ENCODE measurements at regions not wholly inside any gene's neighbourhood (a gene's known extent, or its start where the extent isn't known, plus 50 kb on each side); places are given as distances from the start of the nearest gene placed in this dataset.

DNA sequence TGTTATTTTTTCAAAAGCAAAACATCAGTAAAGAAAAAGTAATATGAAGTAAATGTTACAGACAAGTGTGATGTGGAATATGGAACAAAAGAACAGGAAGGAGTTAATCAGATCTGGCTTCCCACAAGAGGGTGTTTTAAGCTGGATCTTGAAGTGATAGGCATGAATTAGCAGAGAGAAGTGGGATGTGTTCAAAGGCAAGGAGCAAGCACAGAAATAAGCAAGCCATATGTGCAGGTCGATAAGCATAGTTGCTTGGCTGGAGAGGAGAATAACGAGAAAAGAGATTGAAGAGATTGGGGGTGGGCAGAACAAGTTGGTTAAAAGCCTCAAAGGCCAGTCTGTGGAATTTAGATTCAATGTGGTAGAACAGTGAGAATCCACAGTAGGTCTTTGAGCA, 60.9 kb upstream of the PRPS1 start (continued):
- TF ChIP-seq, protein P1, sequence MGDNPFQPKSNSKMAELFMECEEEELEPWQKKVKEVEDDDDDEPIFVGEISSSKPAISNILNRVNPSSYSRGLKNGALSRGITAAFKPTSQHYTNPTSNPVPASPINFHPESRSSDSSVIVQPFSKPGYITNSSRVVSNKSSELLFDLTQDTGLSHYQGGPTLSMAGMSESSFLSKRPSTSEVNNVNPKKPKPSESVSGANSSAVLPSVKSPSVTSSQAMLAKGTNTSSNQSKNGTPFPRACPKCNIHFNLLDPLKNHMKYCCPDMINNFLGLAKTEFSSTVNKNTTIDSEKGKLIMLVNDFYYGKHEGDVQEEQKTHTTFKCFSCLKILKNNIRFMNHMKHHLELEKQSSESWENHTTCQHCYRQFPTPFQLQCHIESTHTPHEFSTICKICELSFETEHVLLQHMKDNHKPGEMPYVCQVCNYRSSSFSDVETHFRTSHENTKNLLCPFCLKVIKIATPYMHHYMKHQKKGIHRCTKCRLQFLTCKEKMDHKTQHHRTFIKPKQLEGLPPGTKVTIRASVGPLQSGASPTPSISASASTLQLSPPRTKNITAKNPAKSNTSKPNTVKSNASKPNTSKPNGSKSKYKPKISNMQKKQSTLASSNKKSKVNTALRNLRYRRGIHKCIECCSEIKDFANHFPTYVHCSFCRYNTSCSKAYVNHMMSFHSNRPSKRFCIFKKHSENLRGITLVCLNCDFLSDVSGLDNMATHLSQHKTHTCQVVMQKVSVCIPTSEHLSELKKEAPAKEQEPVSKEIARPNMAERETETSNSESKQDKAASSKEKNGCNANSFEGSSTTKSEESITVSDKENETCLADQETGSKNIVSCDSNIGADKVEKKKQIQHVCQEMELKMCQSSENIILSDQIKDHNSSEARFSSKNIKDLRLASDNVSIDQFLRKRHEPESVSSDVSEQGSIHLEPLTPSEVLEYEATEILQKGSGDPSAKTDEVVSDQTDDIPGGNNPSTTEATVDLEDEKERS (tag by site-specific recombination; IDR thresholded peaks at IDR 0.05) = no peak
- TF ChIP-seq GLIS1 (tag by site-specific recombination; IDR thresholded peaks at IDR 0.05) (no peak), ZNF423 (tag by site-specific recombination; IDR thresholded peaks at IDR 0.05) (no peak), ZNF302 (tag by site-specific recombination; IDR thresholded peaks at IDR 0.05; ENCODE audit: low read depth) (no peak), KLF8 (tag by site-specific recombination; IDR thresholded peaks at IDR 0.05) (no peak), ZFHX2 (tag by site-specific recombination; conservative IDR thresholded peaks at IDR 0.05) (no peak), ZBTB17 (tag by site-specific recombination; IDR thresholded peaks at IDR 0.05) (no peak), ZNF169 (tag by site-specific recombination; IDR thresholded peaks at IDR 0.05) (no peak), ZBTB21 (tag by site-specific recombination; IDR thresholded peaks at IDR 0.05) (no peak)
- TF ChIP-seq, protein P2, sequence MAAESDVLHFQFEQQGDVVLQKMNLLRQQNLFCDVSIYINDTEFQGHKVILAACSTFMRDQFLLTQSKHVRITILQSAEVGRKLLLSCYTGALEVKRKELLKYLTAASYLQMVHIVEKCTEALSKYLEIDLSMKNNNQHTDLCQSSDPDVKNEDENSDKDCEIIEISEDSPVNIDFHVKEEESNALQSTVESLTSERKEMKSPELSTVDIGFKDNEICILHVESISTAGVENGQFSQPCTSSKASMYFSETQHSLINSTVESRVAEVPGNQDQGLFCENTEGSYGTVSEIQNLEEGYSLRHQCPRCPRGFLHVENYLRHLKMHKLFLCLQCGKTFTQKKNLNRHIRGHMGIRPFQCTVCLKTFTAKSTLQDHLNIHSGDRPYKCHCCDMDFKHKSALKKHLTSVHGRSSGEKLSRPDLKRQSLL (tag by site-specific recombination; IDR thresholded peaks at IDR 0.05) = no peak

DNA sequence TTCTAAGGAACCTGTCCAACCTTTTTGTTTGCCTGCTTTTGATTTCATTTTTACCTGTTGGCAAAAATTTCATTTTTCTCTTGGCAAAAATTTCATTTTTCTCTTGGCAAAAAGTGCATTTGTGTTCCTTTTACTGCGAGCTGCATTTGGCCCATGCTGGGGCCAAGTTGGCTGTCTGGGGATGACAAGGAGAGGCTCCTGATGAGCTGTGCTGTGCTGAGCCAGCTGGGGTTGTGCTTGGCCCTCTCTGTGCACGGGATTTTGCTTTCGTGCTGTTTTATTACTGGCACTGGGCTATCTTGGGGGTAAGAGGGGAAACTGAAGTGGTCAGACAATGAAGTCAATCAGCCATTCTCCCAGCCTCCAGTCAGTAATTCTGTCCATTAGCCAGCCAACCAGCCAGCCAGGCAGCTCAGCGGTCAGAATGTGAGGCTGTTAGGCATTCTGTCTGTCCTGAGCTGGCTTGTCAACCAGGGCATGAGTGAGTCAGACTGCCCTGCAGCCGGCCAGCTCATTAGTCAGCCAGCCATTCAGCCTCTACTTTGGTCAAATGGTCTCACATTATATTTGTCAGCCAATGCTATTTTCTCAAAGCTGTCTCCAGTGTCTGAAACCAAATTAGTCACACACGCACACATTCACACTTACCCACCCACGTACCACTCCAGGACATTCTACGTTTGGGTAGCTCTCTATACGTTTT, 56.9 kb upstream of the PRPS1 start:
- no peak overlapping the region for H3K27ac ChIP-seq (ENCODE audit: extremely low read depth, low read depth, low read length)
- H3K9me3 ChIP-seq (ENCODE audit: control insufficient read depth, insufficient read depth, low read depth, low read length) = no peaks in the 10 kb centered on the region
- H3K4me1 ChIP-seq (ENCODE audit: control insufficient read depth, insufficient read depth, low read length) = no peaks in the 10 kb centered on the region
- ChIA-PET POLR2A (interaction anchor here (1.0 kb wide), 1 partner anchor 56 kb away, joined by 4 read pairs; the partner anchor contains the start of gene PRPS1), CTCF (interaction anchor here (0.6 to 0.9 kb wide), 2 partner anchors 33 to 148 kb away, joined by 4 to 5 read pairs; no protein-coding TSS in a partner anchor)
- no peaks in the 10 kb centered on the region for H3K36me3 ChIP-seq (ENCODE audit: control insufficient read depth in 2 of 2, insufficient read depth in 1 of 2, low read length in 2 of 2)
- H3K4me3 ChIP-seq (ENCODE audit: low read depth, low read length) = no peak overlapping the region
- TF ChIP-seq ZNF660 (tag by site-specific recombination; IDR thresholded peaks at IDR 0.05) (no peak), TRIM28 (IDR thresholded peaks at IDR 0.05; ENCODE audit: borderline replicate concordance, low read length) (peak; percentile 19; the same call in 1 of the 2 replicates)

DNA sequence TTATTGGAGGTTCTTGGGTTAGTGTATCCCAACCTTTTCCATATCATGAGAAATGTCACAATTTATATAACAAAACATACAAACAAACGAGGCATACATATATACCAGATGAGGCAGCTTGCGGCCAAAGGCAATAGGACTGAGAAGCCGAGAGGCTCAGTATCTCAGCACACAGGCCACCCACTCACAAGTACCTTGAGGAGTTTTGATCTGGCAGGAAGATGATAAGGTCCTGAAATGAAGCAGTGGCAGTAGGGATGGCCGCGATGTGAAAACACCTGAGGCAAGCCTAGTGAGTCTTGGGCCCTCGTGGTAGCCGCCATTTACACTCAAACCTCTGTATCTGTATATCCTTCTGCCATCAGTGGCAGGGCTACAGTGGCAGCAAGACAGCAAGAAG, 55.3 kb upstream of the PRPS1 start:
- Histone ChIP-seq H3K4me3 (ENCODE audit: low read depth, low read length) (no peak overlapping the region), H3K9me3 (ENCODE audit: control insufficient read depth, insufficient read depth, low read depth, low read length) (no peaks in the 10 kb centered on the region), H3K36me3 (ENCODE audit: control insufficient read depth in 2 of 2, insufficient read depth in 1 of 2, low read length in 2 of 2) (no peaks in the 10 kb centered on the region), H3K27ac (ENCODE audit: extremely low read depth, low read depth, low read length) (no peak overlapping the region), H3K4me1 (ENCODE audit: control insufficient read depth, insufficient read depth, low read length) (no peaks in the 10 kb centered on the region)
- CTCF ChIA-PET = no interaction called here
- POLR2A ChIA-PET = no interaction called here
- TF ChIP-seq ZNF837 (tag by site-specific recombination; IDR thresholded peaks at IDR 0.05) (no peak), ZNF549 (tag by site-specific recombination; IDR thresholded peaks at IDR 0.05) (no peak), ZNF132 (tag by site-specific recombination; IDR thresholded peaks at IDR 0.05; ENCODE audit: borderline replicate concordance) (no peak), ZNF391 (tag by site-specific recombination; IDR thresholded peaks at IDR 0.05; ENCODE audit: borderline replicate concordance, low read depth) (no peak), SP3 (tag by site-specific recombination; IDR thresholded peaks at IDR 0.05) (no peak), ZNF777 (tag by site-specific recombination; IDR thresholded peaks at IDR 0.05; ENCODE audit: borderline replicate concordance) (no peak), ZNF335 (tag by site-specific recombination; conservative IDR thresholded peaks at IDR 0.05) (no peak), ZNF664 (tag by site-specific recombination; IDR thresholded peaks at IDR 0.05) (no peak), OSR2 (tag by site-specific recombination; IDR thresholded peaks at IDR 0.05) (no peak), ZNF2 (tag by site-specific recombination; IDR thresholded peaks at IDR 0.05) (no peak), ZNF624 (tag by site-specific recombination; IDR thresholded peaks at IDR 0.05) (no peak), KLF9 (tag by site-specific recombination; IDR thresholded peaks at IDR 0.05; ENCODE audit: low read depth) (no peak), ZNF114 (tag by site-specific recombination; IDR thresholded peaks at IDR 0.05) (no peak)
- TF ChIP-seq, protein P3, sequence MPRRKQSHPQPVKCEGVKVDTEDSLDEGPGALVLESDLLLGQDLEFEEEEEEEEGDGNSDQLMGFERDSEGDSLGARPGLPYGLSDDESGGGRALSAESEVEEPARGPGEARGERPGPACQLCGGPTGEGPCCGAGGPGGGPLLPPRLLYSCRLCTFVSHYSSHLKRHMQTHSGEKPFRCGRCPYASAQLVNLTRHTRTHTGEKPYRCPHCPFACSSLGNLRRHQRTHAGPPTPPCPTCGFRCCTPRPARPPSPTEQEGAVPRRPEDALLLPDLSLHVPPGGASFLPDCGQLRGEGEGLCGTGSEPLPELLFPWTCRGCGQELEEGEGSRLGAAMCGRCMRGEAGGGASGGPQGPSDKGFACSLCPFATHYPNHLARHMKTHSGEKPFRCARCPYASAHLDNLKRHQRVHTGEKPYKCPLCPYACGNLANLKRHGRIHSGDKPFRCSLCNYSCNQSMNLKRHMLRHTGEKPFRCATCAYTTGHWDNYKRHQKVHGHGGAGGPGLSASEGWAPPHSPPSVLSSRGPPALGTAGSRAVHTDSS (tag by site-specific recombination; IDR thresholded peaks at IDR 0.05) = no peak
- TF ChIP-seq, protein P4, sequence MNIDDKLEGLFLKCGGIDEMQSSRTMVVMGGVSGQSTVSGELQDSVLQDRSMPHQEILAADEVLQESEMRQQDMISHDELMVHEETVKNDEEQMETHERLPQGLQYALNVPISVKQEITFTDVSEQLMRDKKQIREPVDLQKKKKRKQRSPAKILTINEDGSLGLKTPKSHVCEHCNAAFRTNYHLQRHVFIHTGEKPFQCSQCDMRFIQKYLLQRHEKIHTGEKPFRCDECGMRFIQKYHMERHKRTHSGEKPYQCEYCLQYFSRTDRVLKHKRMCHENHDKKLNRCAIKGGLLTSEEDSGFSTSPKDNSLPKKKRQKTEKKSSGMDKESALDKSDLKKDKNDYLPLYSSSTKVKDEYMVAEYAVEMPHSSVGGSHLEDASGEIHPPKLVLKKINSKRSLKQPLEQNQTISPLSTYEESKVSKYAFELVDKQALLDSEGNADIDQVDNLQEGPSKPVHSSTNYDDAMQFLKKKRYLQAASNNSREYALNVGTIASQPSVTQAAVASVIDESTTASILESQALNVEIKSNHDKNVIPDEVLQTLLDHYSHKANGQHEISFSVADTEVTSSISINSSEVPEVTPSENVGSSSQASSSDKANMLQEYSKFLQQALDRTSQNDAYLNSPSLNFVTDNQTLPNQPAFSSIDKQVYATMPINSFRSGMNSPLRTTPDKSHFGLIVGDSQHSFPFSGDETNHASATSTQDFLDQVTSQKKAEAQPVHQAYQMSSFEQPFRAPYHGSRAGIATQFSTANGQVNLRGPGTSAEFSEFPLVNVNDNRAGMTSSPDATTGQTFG (tag by site-specific recombination; IDR thresholded peaks at IDR 0.05; ENCODE audit: borderline replicate concordance) = no peak
